ENCODE measurements at regions not wholly inside any gene's neighbourhood (a gene's known extent, or its start where the extent isn't known, plus 50 kb on each side); places are given as distances from the start of the nearest gene placed in this dataset.
"Not testable (repeated sequence)": the region's sequence is repeated elsewhere in the genome, so short reads cannot be mapped to it uniquely, and the experiment has no call there.

DNA sequence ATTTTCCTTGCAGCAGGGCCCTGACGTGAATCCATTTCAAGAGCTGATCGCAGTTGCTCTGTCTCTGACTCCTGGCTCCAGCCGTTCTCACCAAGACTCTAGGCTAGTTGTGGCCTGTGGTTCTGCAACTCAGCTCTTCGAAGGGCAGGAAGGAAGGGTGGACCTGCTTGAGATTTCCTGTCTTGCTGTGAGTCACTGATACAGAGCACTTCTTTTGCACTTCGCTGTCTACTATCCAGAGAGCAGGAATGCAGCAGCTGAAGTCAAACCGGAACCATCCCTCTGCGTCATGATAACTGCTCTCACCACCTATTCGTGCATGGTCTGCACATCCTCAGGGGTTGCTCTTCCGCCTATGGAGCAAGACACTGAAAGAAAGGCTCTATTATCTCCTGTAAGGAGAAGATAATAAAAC is 59.7 kb downstream of the RAP2B start:
- peak overlapping the region; percentile 70 for H3K4me3 ChIP-seq (ENCODE audit: low read length, poor library complexity, severe bottlenecking)
- peaks cover 14% of the 10 kb centered on the region for H3F3A ChIP-seq (ENCODE audit: low read depth)
- H3K9me3 ChIP-seq (ENCODE audit: insufficient read depth, low read depth, low read length), result no peaks in the 10 kb centered on the region
- H3K27me3 ChIP-seq (ENCODE audit: insufficient read depth, low read length, poor library complexity, severe bottlenecking), result no peaks in the 10 kb centered on the region
- H3K9ac ChIP-seq (ENCODE audit: low read depth, low read length, poor library complexity, severe bottlenecking), result peak overlapping the region; percentile 78
- peak overlapping the region; percentile 85 for H3K4me2 ChIP-seq (ENCODE audit: low read depth, low read length, poor library complexity, severe bottlenecking)
- H3K36me3 ChIP-seq (ENCODE audit: insufficient read depth, low read length), result no peaks in the 10 kb centered on the region
- no peaks in the 10 kb centered on the region for H3K9me2 ChIP-seq (replicated peaks; ENCODE audit: low read depth, low read length)
- no peaks in the 10 kb centered on the region for H4K20me1 ChIP-seq (ENCODE audit: insufficient read depth, low read length, poor library complexity, severe bottlenecking)
- no peaks in the 10 kb centered on the region for H3K79me2 ChIP-seq (ENCODE audit: insufficient read depth, low read length)
- TF ChIP-seq, protein P1, sequence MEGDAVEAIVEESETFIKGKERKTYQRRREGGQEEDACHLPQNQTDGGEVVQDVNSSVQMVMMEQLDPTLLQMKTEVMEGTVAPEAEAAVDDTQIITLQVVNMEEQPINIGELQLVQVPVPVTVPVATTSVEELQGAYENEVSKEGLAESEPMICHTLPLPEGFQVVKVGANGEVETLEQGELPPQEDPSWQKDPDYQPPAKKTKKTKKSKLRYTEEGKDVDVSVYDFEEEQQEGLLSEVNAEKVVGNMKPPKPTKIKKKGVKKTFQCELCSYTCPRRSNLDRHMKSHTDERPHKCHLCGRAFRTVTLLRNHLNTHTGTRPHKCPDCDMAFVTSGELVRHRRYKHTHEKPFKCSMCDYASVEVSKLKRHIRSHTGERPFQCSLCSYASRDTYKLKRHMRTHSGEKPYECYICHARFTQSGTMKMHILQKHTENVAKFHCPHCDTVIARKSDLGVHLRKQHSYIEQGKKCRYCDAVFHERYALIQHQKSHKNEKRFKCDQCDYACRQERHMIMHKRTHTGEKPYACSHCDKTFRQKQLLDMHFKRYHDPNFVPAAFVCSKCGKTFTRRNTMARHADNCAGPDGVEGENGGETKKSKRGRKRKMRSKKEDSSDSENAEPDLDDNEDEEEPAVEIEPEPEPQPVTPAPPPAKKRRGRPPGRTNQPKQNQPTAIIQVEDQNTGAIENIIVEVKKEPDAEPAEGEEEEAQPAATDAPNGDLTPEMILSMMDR (conservative IDR thresholded peaks at IDR 0.05; ENCODE audit: low read length), result no peak
- no peak for TF ChIP-seq EZH2phosphoT487 (IDR thresholded peaks at IDR 0.05; ENCODE audit: borderline replicate concordance)
- peak overlapping the region; percentile 34 for H2AFZ ChIP-seq (ENCODE audit: low read length)
- H3K4me1 ChIP-seq (ENCODE audit: insufficient read depth, low read length, poor library complexity, severe bottlenecking), result peaks cover 47% of the 10 kb centered on the region

DNA sequence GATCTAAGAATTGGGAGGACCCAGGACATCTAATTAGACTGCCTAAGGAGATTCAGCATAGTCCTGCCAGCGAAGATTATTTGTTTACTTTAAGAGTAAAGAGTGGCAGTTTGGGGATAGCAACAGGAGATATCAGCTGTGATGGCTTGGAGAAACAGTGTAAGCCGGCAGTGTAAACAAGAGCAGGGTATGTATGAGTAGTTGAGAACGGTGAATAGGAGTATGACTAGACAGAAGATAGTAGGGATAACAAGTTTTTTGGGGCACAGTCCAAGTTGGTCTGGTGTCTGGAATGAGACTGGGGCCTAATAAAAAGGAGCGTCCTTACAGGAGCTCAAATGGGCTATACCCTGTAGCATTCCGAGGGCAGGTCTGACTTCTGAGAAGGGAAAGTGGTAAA is 64.9 kb downstream of the RAP2B start:
- H3K4me1 ChIP-seq (ENCODE audit: insufficient read depth, low read length, poor library complexity, severe bottlenecking), result peaks cover 16% of the 10 kb centered on the region
- not testable (repeated sequence) for H3K36me3 ChIP-seq (ENCODE audit: insufficient read depth, low read length); H3K27me3 ChIP-seq (ENCODE audit: insufficient read depth, low read length, poor library complexity, severe bottlenecking); H4K20me1 ChIP-seq (ENCODE audit: insufficient read depth, low read length, poor library complexity, severe bottlenecking); H2AFZ ChIP-seq (ENCODE audit: low read length); H3K9ac ChIP-seq (ENCODE audit: low read depth, low read length, poor library complexity, severe bottlenecking); H3K79me2 ChIP-seq (ENCODE audit: insufficient read depth, low read length); H3K9me2 ChIP-seq (replicated peaks; ENCODE audit: low read depth, low read length); H3K4me2 ChIP-seq (ENCODE audit: low read depth, low read length, poor library complexity, severe bottlenecking); H3K4me3 ChIP-seq (ENCODE audit: low read length, poor library complexity, severe bottlenecking); H3F3A ChIP-seq (ENCODE audit: low read depth); H3K9me3 ChIP-seq (ENCODE audit: insufficient read depth, low read depth, low read length)

DNA sequence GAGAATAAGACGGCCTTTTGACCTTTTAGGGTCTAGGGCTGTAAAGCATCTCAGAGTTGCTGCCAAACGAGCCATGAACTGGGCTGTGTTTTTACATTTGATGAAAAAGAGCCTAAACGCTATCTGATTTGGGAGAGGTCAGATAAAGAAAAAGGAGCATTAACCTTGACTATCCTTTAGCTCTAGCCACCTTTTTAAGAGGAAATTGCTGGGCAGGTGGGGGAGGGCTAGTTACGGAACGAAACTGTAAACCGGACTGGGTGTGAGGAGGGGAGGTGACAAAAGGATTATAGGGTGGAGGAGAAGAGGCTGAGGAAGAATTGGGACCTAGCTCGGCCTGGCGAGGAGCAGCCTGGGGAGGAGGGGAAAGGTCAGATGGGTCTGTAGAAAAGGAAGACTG is 68.4 kb downstream of the RAP2B start:
- not testable (repeated sequence) for H3K4me2 ChIP-seq (ENCODE audit: low read depth, low read length, poor library complexity, severe bottlenecking); H3K4me3 ChIP-seq (ENCODE audit: low read length, poor library complexity, severe bottlenecking); H3K79me2 ChIP-seq (ENCODE audit: insufficient read depth, low read length); H3K4me1 ChIP-seq (ENCODE audit: insufficient read depth, low read length, poor library complexity, severe bottlenecking); H3F3A ChIP-seq (ENCODE audit: low read depth); H4K20me1 ChIP-seq (ENCODE audit: insufficient read depth, low read length, poor library complexity, severe bottlenecking); H3K36me3 ChIP-seq (ENCODE audit: insufficient read depth, low read length); H3K9me3 ChIP-seq (ENCODE audit: insufficient read depth, low read depth, low read length); H2AFZ ChIP-seq (ENCODE audit: low read length); H3K27me3 ChIP-seq (ENCODE audit: insufficient read depth, low read length, poor library complexity, severe bottlenecking); H3K9ac ChIP-seq (ENCODE audit: low read depth, low read length, poor library complexity, severe bottlenecking); H3K9me2 ChIP-seq (replicated peaks; ENCODE audit: low read depth, low read length)

DNA sequence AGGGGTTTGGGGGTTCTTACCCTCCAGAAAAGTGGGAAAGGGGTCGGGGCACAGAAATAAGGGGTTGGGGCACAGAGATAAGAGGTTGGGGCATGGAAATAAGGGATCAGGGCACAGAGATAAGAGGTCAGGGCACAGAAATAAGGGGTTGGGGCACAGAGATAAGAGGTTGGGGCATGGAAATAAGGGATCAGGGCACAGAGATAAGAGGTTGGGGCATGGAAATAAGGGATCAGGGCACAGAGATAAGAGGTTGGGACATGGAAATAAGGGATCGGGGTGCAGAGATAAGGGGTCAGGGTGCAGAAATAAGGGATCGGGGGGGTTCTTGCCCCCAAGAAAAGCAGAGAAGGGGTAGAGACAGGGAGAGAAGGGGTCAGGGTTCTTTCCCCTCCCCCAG is 69.2 kb downstream of the RAP2B start:
- not testable (repeated sequence) for H2AFZ ChIP-seq (ENCODE audit: low read length); H3K79me2 ChIP-seq (ENCODE audit: insufficient read depth, low read length); H3K4me2 ChIP-seq (ENCODE audit: low read depth, low read length, poor library complexity, severe bottlenecking); H3F3A ChIP-seq (ENCODE audit: low read depth); H3K27me3 ChIP-seq (ENCODE audit: insufficient read depth, low read length, poor library complexity, severe bottlenecking); H3K36me3 ChIP-seq (ENCODE audit: insufficient read depth, low read length); H4K20me1 ChIP-seq (ENCODE audit: insufficient read depth, low read length, poor library complexity, severe bottlenecking); H3K4me1 ChIP-seq (ENCODE audit: insufficient read depth, low read length, poor library complexity, severe bottlenecking); H3K9me3 ChIP-seq (ENCODE audit: insufficient read depth, low read depth, low read length); H3K4me3 ChIP-seq (ENCODE audit: low read length, poor library complexity, severe bottlenecking); H3K9ac ChIP-seq (ENCODE audit: low read depth, low read length, poor library complexity, severe bottlenecking); H3K9me2 ChIP-seq (replicated peaks; ENCODE audit: low read depth, low read length)

DNA sequence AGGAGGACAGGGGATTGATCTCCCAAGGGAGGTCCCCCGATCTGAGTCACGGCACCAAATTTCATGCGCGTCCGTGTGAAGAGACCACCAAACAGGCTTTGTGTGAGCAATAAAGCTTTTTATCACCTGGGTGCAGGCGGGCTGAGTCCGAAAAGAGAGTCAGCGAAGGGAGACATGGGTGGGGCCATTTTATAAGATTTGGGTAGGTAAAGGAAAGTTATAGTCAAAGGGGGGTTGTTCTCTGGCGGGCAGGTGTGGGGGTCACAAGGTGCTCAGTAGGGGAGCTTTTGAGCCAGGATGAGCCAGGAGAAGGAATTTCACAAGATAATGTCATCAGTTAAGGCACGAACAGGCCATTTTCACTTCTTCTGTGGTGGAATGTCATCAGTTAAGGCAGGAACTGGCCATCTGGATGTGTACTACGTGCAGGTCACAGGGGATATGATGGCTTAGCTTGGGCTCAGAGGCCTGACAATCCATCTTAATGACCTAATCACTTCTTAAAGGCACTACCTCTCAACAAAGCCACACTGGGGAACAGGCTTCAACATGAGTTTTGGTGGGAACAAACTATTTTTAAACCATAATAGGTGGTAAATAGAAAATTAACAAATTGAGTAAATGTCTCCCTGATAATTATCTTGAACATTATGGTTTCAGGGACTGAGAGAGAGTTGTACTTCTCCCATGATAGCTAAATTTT is 70.2 kb downstream of the RAP2B start:
- H3K4me2 ChIP-seq (ENCODE audit: low read depth, low read length, poor library complexity, severe bottlenecking); H3K36me3 ChIP-seq (ENCODE audit: insufficient read depth, low read length); H3K9me2 ChIP-seq (replicated peaks; ENCODE audit: low read depth, low read length); H3K9me3 ChIP-seq (ENCODE audit: insufficient read depth, low read depth, low read length); H3K27me3 ChIP-seq (ENCODE audit: insufficient read depth, low read length, poor library complexity, severe bottlenecking); H3K9ac ChIP-seq (ENCODE audit: low read depth, low read length, poor library complexity, severe bottlenecking); H3K4me1 ChIP-seq (ENCODE audit: insufficient read depth, low read length, poor library complexity, severe bottlenecking); H3F3A ChIP-seq (ENCODE audit: low read depth); H2AFZ ChIP-seq (ENCODE audit: low read length); H3K79me2 ChIP-seq (ENCODE audit: insufficient read depth, low read length); H4K20me1 ChIP-seq (ENCODE audit: insufficient read depth, low read length, poor library complexity, severe bottlenecking); H3K4me3 ChIP-seq (ENCODE audit: low read length, poor library complexity, severe bottlenecking): not testable (repeated sequence)
